HCT116 (cell line): ENCODE measurements at regions not wholly inside any gene's neighbourhood (a gene's known extent, or its start where the extent isn't known, plus 50 kb on each side); places are given as distances from the start of the nearest gene placed in this dataset.

ENCODE experiments used
- ATAC-seq: fragments of 200-7000 bp; cut with Tn5 transposase; 2 replicates; pipeline ENCODE4 v1.9.1; 2020; ENCODE audit warnings: mild to moderate bottlenecking, moderate library complexity
- BruUV-seq: library from RNA; stranded (reverse); fragments of 400-500 nt; replicated peaks from 2 replicates; lab custom pipeline; 2021; lab: Mats Ljungman, UMichigan
- CTCF ChIA-PET: fragments of 300-600 bp; sonication (Branson Sonifier 250); formaldehyde crosslinking; loops from one replicate; lab custom pipeline; 2021; ENCODE audit warnings: antibody characterized with exemption; lab: Charles Lee
- POLR2A ChIA-PET: fragments of 300-600, 350-600 bp; sonication (Branson Sonifier 250); formaldehyde crosslinking; loops from one replicate; lab custom pipeline; 2021; ENCODE audit warnings: antibody characterized with exemption; lab: Charles Lee
- RAD21 ChIA-PET, 2 experiments: fragments of 300-600 bp; sonication (Branson Sonifier 250); formaldehyde crosslinking; loops; one replicate each; lab custom pipeline; 2023; ENCODE audit warnings: low total read pairs in 2 of 2; ENCODE audit not compliant: uncharacterized antibody in 2 of 2, unreplicated experiment in 2 of 2, low non-redundant PET in 1 of 2; lab: Charles Lee
- DNase-seq: peaks from one replicate; pipeline ENCODE4 v3.0.0-alpha.2; 2010; ENCODE audit warnings: low read depth, low spot score
- H2AFZ ChIP-seq: fragments of 200-600 bp; shearing (Covaris generic), sonication (generic); 2 replicates; pipeline ENCODE4 v1.6.1; 2017; ENCODE audit warnings: low read depth, mixed run types, mixed read lengths, antibody characterized with exemption, low read length; ENCODE audit not compliant: poor library complexity, severe bottlenecking
- H3K27ac ChIP-seq: 2 replicates; pipeline ENCODE4 v1.5.1; 2012; ENCODE audit warnings: low read depth, low read length
- H3K27me3 ChIP-seq: fragments of 200-600 bp; sonication (generic); 2 replicates; pipeline ENCODE4 v1.6.1; 2016; ENCODE audit warnings: mixed run types, low read length, mixed read lengths; ENCODE audit not compliant: insufficient read depth
- H3K36me3 ChIP-seq, 2 experiments: fragments of 200-500 bp in 1 of 2; fragments of 200-600 bp in 1 of 2; sonication (Bioruptor generic) in 1 of 2; sonication (generic) in 1 of 2; 2 replicates each; pipeline versions ENCODE4 v1.5.1 to v1.6.1; 2014 to 2016; ENCODE audit warnings: low read length in 2 of 2, inconsistent platforms in 1 of 2, mixed read lengths in 1 of 2, mixed run types in 1 of 2; ENCODE audit not compliant: insufficient read depth in 2 of 2, control insufficient read depth in 1 of 2
- H3K4me1 ChIP-seq, 2 experiments: fragments of 200-600 bp in 1 of 2; sonication (generic) in 1 of 2; 2 replicates each; pipeline versions ENCODE4 v1.5.1 to v1.6.1; 2012 to 2017; ENCODE audit warnings: low read length in 2 of 2, inconsistent platforms in 1 of 2, mild to moderate bottlenecking in 1 of 2, mixed read lengths in 1 of 2, mixed run types in 1 of 2, moderate library complexity in 1 of 2; ENCODE audit not compliant: insufficient read depth in 2 of 2, control insufficient read depth in 1 of 2
- H3K4me2 ChIP-seq: fragments of 200-600 bp; sonication (generic); 2 replicates; pipeline ENCODE4 v1.6.1; 2017; ENCODE audit warnings: mixed run types, low read length, mixed read lengths
- H3K4me3 ChIP-seq, 2 experiments: fragments of 200-600 bp in 1 of 2; sonication (generic) in 1 of 2; replicated peaks in 1 of 2; 2 replicates each; pipeline ENCODE4 v1.5.1; 2011 to 2016; ENCODE audit warnings: low read length in 2 of 2, control low read depth in 1 of 2, low read depth in 1 of 2, mild to moderate bottlenecking in 1 of 2, mixed read lengths in 1 of 2, mixed run types in 1 of 2
- H3K79me2 ChIP-seq: fragments of 200-600 bp; sonication (generic); 2 replicates; pipeline ENCODE4 v1.6.1; 2017; ENCODE audit warnings: mild to moderate bottlenecking, mixed run types, low read length, moderate library complexity, mixed read lengths; ENCODE audit not compliant: insufficient read depth
- H3K9ac ChIP-seq: fragments of 200-600 bp; sonication (generic); 2 replicates; pipeline ENCODE4 v1.6.1; 2016; ENCODE audit warnings: low read length, mixed read lengths
- H3K9me2 ChIP-seq: fragments of 200-600 bp; sonication (generic), shearing (Covaris generic); 2 replicates; pipeline ENCODE4 v1.6.1; 2017; ENCODE audit warnings: mixed run types, mild to moderate bottlenecking, moderate library complexity; ENCODE audit not compliant: insufficient read depth
- H3K9me3 ChIP-seq, 2 experiments: fragments of 200-500 bp in 1 of 2; fragments of 200-600 bp in 1 of 2; sonication (Bioruptor generic) in 1 of 2; sonication (generic) in 1 of 2; 2 replicates each; pipeline ENCODE4 v1.6.1; 2014 to 2017; ENCODE audit warnings: low read length in 2 of 2, mixed read lengths in 2 of 2, inconsistent platforms in 1 of 2, low read depth in 1 of 2, mild to moderate bottlenecking in 1 of 2, mixed run types in 1 of 2, moderate library complexity in 1 of 2; ENCODE audit not compliant: control insufficient read depth in 1 of 2, insufficient read depth in 1 of 2
- H4K20me1 ChIP-seq: fragments of 200-600 bp; sonication (generic), shearing (Covaris generic); 2 replicates; pipeline ENCODE4 v1.6.1; 2017; ENCODE audit warnings: mixed run types, mild to moderate bottlenecking, moderate library complexity; ENCODE audit not compliant: insufficient read depth
- ATF3 ChIP-seq: IDR thresholded peaks from 2 replicates; pipeline ENCODE4 v1.6.1; 2012
- CBX3 ChIP-seq: IDR thresholded peaks from 2 replicates; pipeline ENCODE4 v1.6.1; 2012; ENCODE audit warnings: low read depth
- CEBPB ChIP-seq: IDR thresholded peaks from 2 replicates; pipeline ENCODE4 v1.6.1; 2012; ENCODE audit warnings: low read depth
- CTCF ChIP-seq, 3 experiments: fragments of 200-600 bp in 1 of 3; sonication (generic) in 1 of 3; IDR thresholded peaks in 2 of 3; conservative IDR thresholded peaks in 1 of 3; 2 replicates each; pipeline ENCODE4 v1.5.1; 2012 to 2017; ENCODE audit warnings: low read depth in 2 of 3, low read length in 2 of 3, antibody characterized with exemption in 1 of 3, borderline replicate concordance in 1 of 3, control low read depth in 1 of 3, mild to moderate bottlenecking in 1 of 3, mixed read lengths in 1 of 3, mixed run types in 1 of 3, moderate library complexity in 1 of 3; ENCODE audit not compliant: insufficient read depth in 1 of 3
- EZH2 ChIP-seq: fragments of 200-600 bp; sonication (generic); IDR thresholded peaks from 2 replicates; pipeline ENCODE4 v1.6.1; 2017; ENCODE audit warnings: antibody characterized with exemption, mixed run types
- EZH2phosphoT487 ChIP-seq: fragments of 200-600 bp; IDR thresholded peaks from 2 replicates; pipeline ENCODE4 v1.6.1; 2018; ENCODE audit warnings: antibody characterized with exemption, borderline replicate concordance
- FOSL1 ChIP-seq: IDR thresholded peaks from 2 replicates; pipeline ENCODE4 v1.6.1; 2012; ENCODE audit warnings: low read depth
- RAD21 ChIP-seq: IDR thresholded peaks from 2 replicates; pipeline ENCODE4 v1.6.1; 2012; ENCODE audit warnings: low read depth, mild to moderate bottlenecking
- REST ChIP-seq: IDR thresholded peaks from 2 replicates; pipeline ENCODE4 v1.6.1; 2012; ENCODE audit warnings: low read depth
- SP1 ChIP-seq: IDR thresholded peaks from 2 replicates; pipeline ENCODE4 v1.6.1; 2012; ENCODE audit warnings: low read depth
- SRF ChIP-seq: IDR thresholded peaks from 2 replicates; pipeline ENCODE4 v1.6.1; 2012; ENCODE audit warnings: low read depth
- TCF7L2 ChIP-seq: IDR thresholded peaks from 2 replicates; pipeline ENCODE4 v1.7.0; 2011; ENCODE audit warnings: borderline replicate concordance, inconsistent platforms; ENCODE audit not compliant: insufficient read depth, insufficient read length; ENCODE audit errors: extremely low read depth
- intact Hi-C: fragments of 100-400 bp; cut with micrococcal nuclease; formaldehyde crosslinking; loops from 2 replicates; pipeline ENCODE4 v1.10.0; 2022

- no peaks in the 10 kb centered on the region for H3K36me3 ChIP-seq
- no peak overlapping the region for H3K27ac ChIP-seq
- ChIA-PET CTCF (no interaction called here), POLR2A (no interaction called here), RAD21 (no interaction called here)
- H3K4me2 ChIP-seq: no peak overlapping the region
- TF ChIP-seq SRF (no peak), SP1 (no peak), CTCF (IDR thresholded peaks at IDR 0.05 in 2 of 3, conservative IDR thresholded peaks at IDR 0.05 in 1 of 3; ENCODE audit: borderline replicate concordance in 1 of 3, insufficient read depth in 1 of 3, low read depth in 2 of 3, low read length in 2 of 3) (no peak), CBX3 (no peak), REST (no peak), RAD21 (no peak), EZH2phosphoT487 (no peak), EZH2 (no peak), FOSL1 (no peak), TCF7L2 (no peak), ATF3 (no peak), CEBPB (no peak)
- H3K9me3 ChIP-seq: peaks cover 0 to 8% of the 10 kb centered on the region in 2 experiments; a peak in 2 of 4 replicates
- DNase-seq (no peak), ATAC-seq (no peak)
- H3K27me3 ChIP-seq: no peaks in the 10 kb centered on the region
- H3K9ac ChIP-seq: no peak overlapping the region
- H4K20me1 ChIP-seq: no peaks in the 10 kb centered on the region
- no peak overlapping the region for H3K4me3 ChIP-seq
- H3K4me1 ChIP-seq: no peaks in the 10 kb centered on the region
- intact Hi-C loops: no loop called here
- H3K79me2 ChIP-seq: no peaks in the 10 kb centered on the region
- no TSS peak for BruUV-seq
- no peak overlapping the region for H2AFZ ChIP-seq
- H3K9me2 ChIP-seq: no peaks in the 10 kb centered on the region
Measured at GRCh38 chr1:104460880-104461279, 711.2 kb downstream of the AMY1C start.
